HG02970 (cell line): ENCODE measurements at regions not wholly inside any gene's neighbourhood (a gene's known extent, or its start where the extent isn't known, plus 50 kb on each side); places are given as distances from the start of the nearest gene placed in this dataset.

Experiments used
- ATAC-seq: cut with Tn5 transposase; IDR thresholded peaks from one replicate; pipeline ENCODE4 v1.9.1; 2021; ENCODE audit warnings: mild to moderate bottlenecking, moderate library complexity, moderate number of reproducible peaks; ENCODE audit not compliant: unreplicated experiment, low FRiP score

DNA sequence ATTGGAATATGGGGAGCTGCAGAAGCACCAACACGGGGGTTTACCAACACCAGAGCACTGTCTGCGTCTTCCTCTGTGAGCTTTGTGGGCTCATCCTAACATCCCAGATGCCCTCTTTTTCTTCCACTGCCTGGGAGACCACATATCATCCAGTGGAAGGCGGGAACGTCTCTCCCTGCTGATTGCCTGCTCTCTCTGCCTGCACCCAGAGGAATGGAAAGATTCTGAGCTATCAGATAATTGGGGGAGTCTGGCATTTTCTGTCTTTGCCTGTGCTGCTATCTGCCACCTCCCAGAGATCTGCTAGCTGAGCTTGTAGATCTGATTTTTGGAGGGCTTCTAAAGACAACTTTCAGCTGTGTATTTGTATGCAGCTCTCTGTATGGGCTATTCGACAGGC lies 166.2 kb upstream of the PLXNA2 start:
- no peak for ATAC-seq

DNA sequence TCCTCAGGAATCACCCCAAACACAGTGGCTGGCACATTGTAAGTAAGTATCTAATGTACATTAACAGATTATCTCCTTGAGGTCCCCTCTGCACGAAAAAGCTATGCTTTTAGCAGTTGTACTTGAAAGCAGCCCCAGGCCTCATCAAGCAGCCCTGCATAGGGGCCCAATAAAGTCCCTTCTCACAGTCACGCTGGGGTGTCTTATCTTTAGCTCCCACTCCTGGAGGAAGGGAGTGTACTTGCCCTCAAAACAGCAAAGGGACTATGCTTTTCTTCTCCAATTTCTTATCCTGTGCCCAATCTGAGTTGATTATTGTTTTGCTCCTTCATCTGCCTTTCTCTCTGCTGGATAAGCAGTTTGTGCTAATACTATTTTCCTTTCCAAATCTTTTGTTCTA lies 168.8 kb upstream of the PLXNA2 start:
- no peak for ATAC-seq

DNA sequence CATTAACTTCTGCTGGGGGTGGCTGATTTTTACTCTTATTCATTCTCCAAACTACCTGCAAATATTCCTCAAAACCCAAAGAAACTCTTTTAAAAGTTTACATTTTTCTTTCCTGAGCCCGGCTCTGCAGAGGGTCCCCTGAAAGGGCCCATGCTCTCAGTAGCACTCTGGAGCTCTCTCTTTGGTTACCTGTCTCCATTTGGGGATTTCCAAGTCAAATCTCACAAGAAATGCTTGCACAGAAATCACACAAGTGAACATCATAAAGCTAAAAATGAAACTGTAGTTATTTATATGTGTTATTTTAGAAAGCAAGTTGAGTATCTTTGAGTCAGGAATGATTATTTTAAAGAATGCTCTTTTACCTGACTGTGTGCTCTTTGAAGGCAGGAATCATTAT lies 174.5 kb upstream of the PLXNA2 start:
- ATAC-seq, result no peak

DNA sequence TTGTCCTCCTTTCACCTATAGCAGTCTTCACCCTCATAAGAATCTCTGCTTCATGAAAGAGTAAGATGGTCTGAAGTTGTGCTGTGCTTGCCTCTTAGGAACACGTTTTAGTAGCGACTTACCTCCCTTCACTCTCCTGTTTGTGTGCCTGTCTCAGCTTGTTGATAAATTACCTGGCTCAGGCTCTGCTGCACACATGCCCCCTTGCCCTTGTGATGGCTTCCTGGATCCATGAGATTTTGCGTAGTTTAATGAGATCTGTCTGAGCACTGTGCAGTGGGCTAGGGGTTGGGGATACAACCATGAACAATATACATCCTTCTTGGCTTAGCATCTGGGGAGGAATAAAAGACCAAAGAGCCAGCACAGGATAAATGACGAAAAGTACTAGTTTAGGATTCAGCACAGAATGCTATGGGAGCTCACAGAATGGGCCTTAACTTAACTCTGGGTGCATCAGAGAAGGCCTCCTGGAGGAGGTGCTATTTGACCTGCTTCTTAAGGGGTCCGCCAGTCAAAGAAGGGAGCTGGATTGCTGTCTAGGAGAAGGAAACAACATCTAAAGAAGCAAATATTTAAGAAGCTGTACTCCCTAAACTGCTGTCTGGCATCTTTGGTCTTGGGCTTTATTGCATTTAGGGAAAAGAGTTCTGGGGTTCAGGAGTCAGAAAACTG lies 175.7 kb upstream of the PLXNA2 start:
- no peak for ATAC-seq

DNA sequence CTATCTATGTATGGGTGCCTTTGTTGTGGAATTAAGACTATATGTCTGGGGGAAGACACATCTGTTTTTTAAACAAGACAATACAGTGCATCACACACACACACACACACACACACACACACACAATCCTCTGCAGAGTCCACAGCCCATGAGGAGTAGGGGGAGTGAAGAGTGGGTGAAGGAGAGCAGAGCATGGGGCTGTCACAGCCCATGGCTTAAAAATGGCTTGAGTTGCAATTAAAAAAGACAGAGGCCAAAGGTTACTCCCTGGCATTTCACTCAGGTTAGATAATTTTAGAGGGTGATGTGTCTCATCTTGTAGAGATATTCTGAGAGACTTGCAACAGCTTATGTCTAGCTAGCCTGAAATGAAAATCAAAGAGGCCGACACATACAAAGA lies 176.5 kb upstream of the PLXNA2 start:
- no peak for ATAC-seq

DNA sequence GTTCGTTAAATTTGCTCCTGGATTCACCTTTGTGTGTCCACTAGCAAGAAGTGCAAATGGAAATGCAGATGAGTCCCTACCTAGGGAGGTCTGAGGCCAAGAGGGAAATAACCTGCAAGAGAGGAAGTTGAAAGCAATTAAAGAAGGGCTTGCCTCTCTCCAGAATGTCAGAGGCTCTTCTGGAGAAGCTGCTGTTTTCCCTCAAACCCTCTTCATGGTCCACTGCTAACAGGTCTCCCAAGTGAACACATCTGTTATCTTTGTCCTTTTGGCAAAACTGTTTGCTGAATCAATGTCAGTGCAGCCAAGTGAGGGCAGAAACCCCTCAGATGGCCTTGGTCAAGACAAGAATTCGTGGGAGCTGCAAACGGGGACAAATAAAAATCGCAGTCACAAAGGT lies 177.3 kb upstream of the PLXNA2 start:
- no peak for ATAC-seq

DNA sequence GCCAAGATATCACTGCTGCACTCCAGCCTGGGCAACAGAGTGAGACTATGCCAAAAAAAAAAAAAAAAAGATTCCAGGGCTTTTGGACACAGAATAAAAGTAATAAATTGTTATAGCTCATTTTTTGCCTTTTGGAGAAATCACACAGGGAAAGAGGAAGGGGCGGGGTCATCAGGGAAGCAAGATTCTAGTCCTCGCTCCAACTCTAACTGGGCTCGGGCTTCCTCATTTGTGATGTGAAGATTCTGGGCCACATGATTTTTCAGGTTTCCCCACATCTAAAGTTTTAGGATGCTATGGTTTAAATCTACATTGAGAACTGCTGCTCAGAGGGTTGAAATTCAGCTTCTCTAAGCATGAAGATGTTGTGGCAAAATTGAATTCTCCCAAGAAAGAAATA lies 179.3 kb upstream of the PLXNA2 start:
- no peak for ATAC-seq

DNA sequence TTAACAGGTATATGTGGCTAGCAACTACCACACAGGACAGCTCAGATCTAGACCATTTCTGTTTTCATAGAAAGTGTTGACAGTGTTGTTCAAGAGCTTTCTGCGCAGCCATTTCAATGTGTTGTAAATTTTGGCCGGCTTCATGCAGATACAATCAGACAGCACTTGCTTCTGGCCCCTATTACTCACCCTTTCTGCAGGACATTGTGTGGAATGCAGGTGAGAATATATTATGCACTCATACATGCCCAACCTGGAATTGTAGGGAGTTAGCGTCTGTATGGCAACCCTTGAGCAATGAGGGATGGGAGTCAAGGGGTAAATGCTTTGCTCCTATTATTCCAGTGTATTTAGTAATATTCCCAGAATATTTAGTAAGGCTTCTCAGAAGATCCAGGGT lies 180.9 kb upstream of the PLXNA2 start:
- no peak for ATAC-seq

DNA sequence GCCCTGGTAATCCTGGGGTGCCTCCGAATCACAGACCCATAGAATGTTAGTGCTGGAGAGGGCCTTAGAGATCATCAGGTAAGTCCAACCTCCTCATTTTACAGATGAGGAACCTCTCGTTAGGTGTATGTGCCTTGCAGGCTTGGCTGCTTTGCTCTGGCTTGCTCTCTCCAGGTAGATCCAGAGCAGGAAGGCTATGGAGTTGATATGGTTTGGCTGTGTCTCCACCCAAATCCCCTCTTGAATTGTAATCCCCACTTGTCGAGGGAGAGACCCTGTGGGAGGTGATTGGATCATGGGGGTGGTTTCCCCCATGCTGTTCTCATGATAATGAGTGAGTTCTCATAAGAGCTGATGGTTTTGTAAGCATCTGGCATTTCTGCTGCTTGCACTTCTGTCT lies 186.0 kb upstream of the PLXNA2 start:
- no peak for ATAC-seq

DNA sequence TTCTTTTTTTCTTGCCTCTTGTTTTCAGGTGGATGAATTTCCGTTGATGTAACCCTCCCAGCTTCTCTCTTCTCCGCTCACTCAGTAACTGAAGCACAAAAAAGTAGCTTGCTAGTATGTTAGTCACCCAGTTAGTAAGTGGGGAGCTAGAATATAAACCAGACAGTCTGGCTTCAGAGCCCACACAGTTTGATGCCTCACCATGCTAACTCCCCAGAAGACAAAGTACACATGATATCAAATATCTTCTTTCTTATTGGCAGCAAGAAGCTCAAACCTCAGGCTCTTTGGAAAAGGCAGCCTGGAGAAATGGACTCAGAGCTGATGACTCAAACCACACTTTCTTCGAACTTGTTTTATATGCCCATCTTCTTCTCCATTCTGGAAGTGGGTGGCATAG lies 187.5 kb upstream of the PLXNA2 start:
- no peak for ATAC-seq

DNA sequence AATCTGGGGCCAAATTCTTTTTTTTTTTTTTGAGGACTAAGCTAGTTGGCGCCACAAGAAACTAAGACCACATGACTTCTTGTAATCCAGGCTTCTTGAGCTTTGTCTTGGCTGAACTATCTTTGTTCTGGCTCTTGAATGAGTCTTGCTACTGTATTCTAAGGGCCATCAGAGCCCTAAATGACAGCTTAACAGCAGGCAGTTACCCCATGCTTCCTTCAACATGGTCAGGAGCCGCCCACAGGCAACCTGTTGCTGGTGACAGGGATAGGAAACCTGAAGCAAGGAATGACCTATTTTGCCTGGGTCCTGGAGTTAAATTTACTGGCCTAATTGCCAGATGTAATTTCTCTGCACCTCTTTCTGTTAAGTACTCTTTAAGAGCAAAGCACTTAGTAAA lies 188.2 kb upstream of the PLXNA2 start:
- no peak for ATAC-seq

DNA sequence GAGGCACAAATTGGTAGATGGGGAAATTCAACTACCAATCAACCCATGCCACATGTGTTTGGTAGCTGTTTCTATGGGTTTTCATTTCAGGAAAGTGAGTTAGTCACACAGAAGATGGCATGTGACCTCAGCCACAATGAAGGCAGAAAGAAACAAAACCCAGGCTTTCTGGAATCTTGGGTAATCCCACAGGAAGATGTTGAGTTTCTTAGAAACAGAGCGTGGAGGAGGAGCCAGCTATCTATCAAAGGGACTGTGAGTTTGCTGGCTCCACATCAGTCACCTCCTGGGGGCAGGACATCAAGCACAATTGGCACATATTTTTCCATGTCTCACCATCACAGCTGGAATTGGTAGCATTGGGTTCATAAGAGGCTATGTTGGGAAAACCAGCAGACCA lies 188.9 kb upstream of the PLXNA2 start:
- no peak for ATAC-seq

DNA sequence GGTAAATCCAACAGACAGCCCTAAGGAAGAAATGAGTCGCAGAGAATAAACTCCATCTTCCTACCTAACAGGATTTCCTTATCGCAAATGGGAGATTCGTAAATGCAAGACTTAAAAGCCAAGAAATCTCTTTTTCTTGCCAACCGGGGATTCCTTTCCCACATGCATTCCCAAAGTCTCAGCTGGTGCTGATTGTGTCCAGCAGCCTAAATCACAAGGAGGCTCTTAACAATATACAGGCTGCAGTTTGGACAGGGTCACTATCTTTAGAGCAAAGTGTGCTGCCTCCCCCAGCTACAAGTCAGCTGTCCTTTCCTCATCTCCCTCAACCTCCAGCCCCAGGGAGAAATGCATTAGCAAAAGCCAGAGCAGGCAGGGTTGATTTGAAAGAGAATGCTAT lies 189.8 kb upstream of the PLXNA2 start:
- ATAC-seq, result no peak

DNA sequence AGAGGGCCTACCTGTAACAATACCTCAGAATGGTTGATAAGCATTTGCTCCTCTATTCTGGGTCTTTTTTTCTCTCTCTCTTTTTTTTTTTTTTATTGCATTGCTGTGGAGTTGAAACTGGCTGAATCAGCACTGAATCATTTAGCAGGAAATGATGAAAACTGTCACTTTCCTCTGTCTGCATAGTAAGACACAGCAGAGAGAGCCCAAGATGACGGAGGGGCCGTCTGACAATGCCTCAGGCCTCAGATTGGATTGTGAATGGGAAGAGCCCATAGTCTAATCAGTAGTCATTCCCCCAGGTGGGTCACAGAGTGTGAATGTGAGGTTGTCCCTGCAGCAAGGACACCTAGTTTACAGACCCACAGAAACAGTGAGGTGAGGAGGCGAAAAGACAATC lies 193.2 kb upstream of the PLXNA2 start:
- no peak for ATAC-seq

DNA sequence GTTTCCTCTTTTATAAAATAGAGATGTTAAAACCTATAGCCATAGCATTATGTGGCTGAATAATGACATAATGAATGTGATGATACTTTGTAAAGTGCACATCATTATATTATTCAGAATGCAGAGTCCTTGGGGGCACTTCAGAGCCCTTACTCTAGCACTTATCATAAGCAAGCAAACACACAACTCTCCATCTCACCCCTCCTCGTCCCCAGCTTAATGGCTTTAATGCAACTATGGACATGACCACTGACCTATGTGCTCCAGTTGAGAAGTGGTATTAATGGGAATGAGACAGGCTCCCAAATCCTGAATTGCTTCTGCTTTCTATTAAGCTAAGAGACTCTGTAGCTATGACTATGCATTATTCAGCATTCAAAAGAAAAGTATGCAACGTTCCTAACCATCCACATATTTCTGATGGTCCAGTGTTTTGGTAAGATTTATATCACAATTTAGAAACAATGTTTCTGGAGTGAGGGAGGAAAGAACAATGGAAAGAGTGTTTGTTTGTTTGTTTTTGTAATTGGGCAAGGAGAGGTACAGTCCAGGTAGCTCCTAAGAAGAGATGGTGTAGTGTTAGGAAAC lies 194.0 kb upstream of the PLXNA2 start:
- ATAC-seq, result no peak

DNA sequence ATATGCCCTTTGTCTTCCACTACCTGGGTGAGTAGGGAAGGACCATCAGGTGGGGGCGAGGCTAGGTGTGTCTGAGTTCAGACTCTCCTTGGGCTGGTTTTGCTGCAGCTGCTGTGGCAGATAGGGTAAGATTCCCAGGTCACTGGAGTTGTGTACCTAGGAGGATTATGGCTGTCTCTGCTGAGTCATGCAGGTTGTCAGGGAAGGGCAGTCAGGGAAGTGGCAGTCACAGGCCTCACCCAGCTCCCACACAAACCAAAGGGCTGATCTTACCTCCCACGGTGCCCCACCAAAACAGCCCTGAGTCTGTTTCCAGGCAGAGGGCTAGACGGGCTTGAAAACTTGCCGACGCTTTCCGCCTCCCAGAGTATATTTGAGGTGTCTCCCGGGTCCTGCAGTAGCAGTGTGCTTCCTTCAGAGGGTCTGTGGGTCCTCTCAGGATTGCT lies 201.6 kb upstream of the PLXNA2 start:
- no peak for ATAC-seq

DNA sequence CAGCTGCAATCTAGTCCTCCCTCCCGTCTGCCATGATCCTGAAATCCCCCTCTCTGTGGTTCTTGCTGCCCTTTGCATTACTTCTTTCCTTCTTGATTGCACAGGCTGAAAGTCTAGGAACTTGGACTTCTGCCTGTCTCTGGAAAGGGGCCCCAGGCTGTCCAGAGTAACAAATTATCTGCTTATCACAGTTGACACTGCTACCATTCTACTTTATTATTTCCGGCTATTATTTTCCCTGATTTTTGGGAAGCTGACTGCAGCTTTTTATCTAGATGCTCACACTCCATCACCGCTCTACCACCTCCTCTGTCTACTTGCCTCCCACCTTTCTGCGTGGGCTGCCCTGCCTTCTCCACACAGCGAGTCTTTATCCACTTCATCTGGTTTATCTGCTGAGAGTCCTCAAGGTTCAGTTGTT lies 202.1 kb upstream of the PLXNA2 start:
- ATAC-seq, result no peak

DNA sequence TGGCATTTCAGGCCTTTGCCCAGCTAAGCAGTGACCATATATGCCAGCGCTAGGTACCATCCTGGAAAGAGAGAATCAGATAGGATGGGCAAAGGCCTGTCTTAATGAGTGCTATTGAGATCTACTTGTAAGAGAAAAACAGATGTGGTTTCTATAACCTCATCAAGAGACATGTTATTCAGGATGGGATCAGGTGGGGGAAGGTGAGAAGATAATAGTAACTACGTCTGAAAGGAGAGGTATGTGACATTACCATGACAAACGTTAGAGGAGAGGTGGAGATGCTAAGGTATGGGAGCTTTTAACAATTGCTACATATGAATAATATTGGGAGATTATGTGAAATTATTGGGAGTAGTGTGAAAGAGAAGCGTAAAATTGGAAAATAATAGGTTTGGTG lies 204.2 kb upstream of the PLXNA2 start:
- no peak for ATAC-seq

DNA sequence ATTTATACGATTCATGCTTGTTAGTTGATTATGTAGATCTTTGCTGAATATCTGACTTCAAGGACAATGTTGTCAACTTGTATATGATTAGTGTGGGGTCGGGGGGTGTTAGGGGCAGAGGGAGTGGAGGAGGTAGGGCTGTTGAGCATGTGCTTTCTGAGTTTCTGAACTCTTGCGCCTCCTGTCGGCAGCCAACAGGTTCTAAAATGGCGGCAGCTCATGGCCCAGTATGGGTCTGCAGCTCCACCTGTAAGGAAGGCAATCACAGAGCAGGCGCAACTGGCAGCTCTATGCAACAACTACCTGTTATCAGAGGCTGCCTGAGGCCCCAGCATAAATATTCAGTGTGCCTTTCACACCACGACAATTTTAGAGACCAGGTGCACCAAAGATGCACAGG lies 205.8 kb upstream of the PLXNA2 start:
- no peak for ATAC-seq

DNA sequence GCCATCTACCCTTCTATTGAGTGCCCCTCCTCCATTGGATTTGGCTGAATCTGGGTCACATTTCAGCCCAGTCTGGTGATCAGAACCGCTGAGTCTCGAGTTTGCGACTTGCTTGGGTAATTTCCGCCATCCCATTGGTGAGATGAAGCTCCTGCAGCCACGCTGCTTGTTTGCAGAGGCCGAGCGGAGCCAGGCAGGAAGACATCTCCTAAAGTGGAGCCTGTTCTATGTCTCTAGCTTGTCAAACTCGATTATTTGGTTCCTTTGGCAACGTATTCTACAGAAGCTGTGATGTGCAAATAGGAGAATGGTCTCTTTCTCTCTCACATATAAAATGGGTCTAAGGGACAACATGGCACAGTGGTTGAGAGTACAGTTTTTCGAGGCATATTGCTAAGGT lies 206.8 kb upstream of the PLXNA2 start:
- no peak for ATAC-seq

DNA sequence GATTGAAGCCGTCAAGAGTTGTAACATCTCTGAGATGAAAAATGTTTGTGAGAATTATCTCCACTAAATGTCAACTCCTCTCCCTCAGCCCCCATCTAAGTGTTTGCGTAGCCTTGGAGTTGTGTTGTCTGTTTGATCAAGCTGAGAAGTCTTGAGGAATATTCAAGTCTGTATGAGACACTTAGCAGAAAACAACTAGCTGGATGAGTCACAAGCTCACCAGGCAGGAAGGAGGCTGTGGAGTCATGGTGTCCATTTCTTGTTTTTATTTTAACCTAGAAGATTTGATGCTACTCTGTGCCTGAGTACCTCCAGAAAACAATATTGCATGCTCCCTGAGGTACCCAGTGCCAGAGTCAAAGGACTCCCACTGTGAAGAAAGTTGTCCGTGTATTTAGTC lies 211.6 kb upstream of the PLXNA2 start:
- no peak for ATAC-seq

DNA sequence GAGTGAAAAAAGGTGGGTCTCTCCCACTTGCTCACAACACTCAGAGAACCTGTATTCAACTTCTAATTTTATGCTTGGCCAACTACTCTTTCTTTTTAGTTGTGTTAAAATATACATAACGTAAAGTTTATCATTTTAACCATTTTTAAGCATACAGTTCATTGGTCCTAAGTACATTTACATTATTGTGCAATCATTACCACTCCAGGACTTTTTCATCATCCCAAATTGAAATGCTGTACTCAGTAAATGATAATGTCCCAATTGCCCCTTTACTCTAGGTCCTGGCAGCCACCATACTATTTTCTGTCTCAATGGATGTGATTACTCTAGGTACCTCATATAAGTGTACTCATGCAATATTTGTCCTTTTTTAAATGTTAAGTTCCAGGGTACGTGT lies 212.3 kb upstream of the PLXNA2 start:
- ATAC-seq, result no peak

DNA sequence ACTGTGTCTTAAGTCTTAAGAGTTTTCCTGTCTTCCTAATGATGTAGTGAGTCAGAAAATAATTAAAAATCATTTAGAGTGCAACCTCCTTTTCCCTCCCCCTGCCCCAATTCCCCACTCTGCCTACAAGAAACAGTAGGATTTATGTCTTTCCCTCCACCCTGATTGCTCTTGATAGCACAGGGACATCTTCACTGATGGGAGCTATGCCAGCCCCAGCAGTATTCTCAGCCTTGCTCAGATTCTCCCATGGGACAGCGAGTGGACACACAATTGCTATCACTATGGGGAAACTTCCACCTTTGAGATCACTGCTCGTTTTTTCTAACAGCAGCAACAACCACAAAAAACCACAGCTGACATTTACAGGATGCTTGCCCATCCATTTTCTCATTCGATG lies 216.6 kb upstream of the PLXNA2 start:
- no peak for ATAC-seq
